GM12878 (cell line): ENCODE measurements at regions not wholly inside any gene's neighbourhood (a gene's known extent, or its start where the extent isn't known, plus 50 kb on each side); places are given as distances from the start of the nearest gene placed in this dataset.

Source experiments
- ATAC-seq: fragments of 200-7000 bp; cut with Tn5 transposase; 3 replicates; pipeline ENCODE4 v1.9.1; 2020; ENCODE audit warnings: mild to moderate bottlenecking, moderate library complexity
- BruUV-seq: library from RNA; stranded (reverse); fragments of 400-500 nt; replicated peaks from 2 replicates; lab custom pipeline; 2021; lab: Mats Ljungman, UMichigan
- CTCF ChIA-PET: fragments of 300-600 bp; sonication (Branson Sonifier 250); formaldehyde crosslinking; extraction: SDS; loops from one replicate; lab custom pipeline; 2021; ENCODE audit warnings: inconsistent platforms; lab: Yijun Ruan, JAX
- POLR2A ChIA-PET: fragments of 350-600 bp; formaldehyde crosslinking; extraction: SDS; loops from one replicate; lab custom pipeline; 2021; ENCODE audit warnings: inconsistent platforms; lab: Charles Lee
- RAD21 ChIA-PET: fragments of 300-600 bp; sonication (Branson Sonifier 250); formaldehyde crosslinking; loops from one replicate; lab custom pipeline; 2023; ENCODE audit warnings: antibody characterized with exemption; ENCODE audit not compliant: unreplicated experiment; lab: Charles Lee
- SMC1A ChIA-PET: fragments of 300-600 bp; sonication (Branson Sonifier 250); formaldehyde crosslinking; loops from one replicate; lab custom pipeline; 2023; ENCODE audit not compliant: unreplicated experiment, uncharacterized antibody; lab: Charles Lee
- DNase-seq: peaks from one replicate; pipeline ENCODE4 v3.0.0-alpha.2; 2011; ENCODE audit warnings: low read depth, low spot score
- FAIRE-seq: peaks from 3 replicates; lab custom pipeline; 2011; peaks lifted over from hg19 to GRCh38; lab: Jason Lieb, UNC
- H2AFZ ChIP-seq: 2 replicates; pipeline ENCODE4 v1.6.0; 2011; ENCODE audit warnings: low read depth, low read length, control low read depth; ENCODE audit not compliant: control insufficient read depth
- H3K27ac ChIP-seq: 2 replicates; pipeline ENCODE4 v1.5.1; 2011; ENCODE audit warnings: control low read depth; ENCODE audit not compliant: control insufficient read depth, insufficient read depth
- H3K27me3 ChIP-seq, 2 experiments: replicated peaks in 1 of 2; 2 replicates each; pipeline versions ENCODE4 v1.6.0 to v1.6.1; 2011; ENCODE audit warnings: low read length in 1 of 2; ENCODE audit not compliant: control insufficient read depth in 2 of 2, insufficient read depth in 2 of 2
- H3K36me3 ChIP-seq, 2 experiments: 2 replicates each; pipeline ENCODE4 v1.5.1; 2011; ENCODE audit warnings: low read length in 1 of 2; ENCODE audit not compliant: control insufficient read depth in 2 of 2, insufficient read depth in 2 of 2
- H3K4me1 ChIP-seq: 2 replicates; pipeline ENCODE4 v1.6.1; 2011; ENCODE audit warnings: mild to moderate bottlenecking, low read length, moderate library complexity, mixed read lengths; ENCODE audit not compliant: control insufficient read depth, insufficient read depth
- H3K4me2 ChIP-seq: 2 replicates; pipeline ENCODE4 v1.6.0; 2011; ENCODE audit warnings: control low read depth; ENCODE audit not compliant: control insufficient read depth, insufficient read depth
- H3K4me3 ChIP-seq: fragments of 200-600 bp; sonication (generic); 2 replicates; pipeline ENCODE4 v1.5.1; 2016
- H3K79me2 ChIP-seq: 2 replicates; pipeline ENCODE4 v1.6.0; 2011; ENCODE audit warnings: low read length; ENCODE audit not compliant: control insufficient read depth, insufficient read depth
- H3K9ac ChIP-seq: 2 replicates; pipeline ENCODE4 v1.8.0; 2011; ENCODE audit warnings: low read length, control low read depth, mixed read lengths; ENCODE audit not compliant: control insufficient read depth, insufficient read depth
- H3K9me3 ChIP-seq: replicated peaks from 3 replicates; pipeline ENCODE4 v1.5.1; 2011; ENCODE audit warnings: mild to moderate bottlenecking, low read length; ENCODE audit not compliant: control insufficient read depth, insufficient read depth
- H4K20me1 ChIP-seq: 2 replicates; pipeline ENCODE4 v1.6.0; 2011; ENCODE audit not compliant: control insufficient read depth, insufficient read depth
- BCL11A ChIP-seq: IDR thresholded peaks from 2 replicates; pipeline ENCODE4 v1.6.1; 2011; ENCODE audit warnings: low read depth, low read length
- CEBPB ChIP-seq, 2 experiments: fragments of 150-350 bp in 1 of 2; IDR thresholded peaks; 2 replicates each; pipeline ENCODE4 v1.6.1; 2012 to 2014; ENCODE audit warnings: low read depth in 2 of 2, low read length in 2 of 2, borderline replicate concordance in 1 of 2, inconsistent platforms in 1 of 2
- CREB1 ChIP-seq: IDR thresholded peaks from 2 replicates; pipeline ENCODE4 v1.6.1; 2012; ENCODE audit warnings: low read depth, mild to moderate bottlenecking, inconsistent platforms
- EGR1 ChIP-seq, 2 experiments: IDR thresholded peaks; 1 replicate in 1 of 2; 2 replicates in 1 of 2; pipeline ENCODE4 v1.6.1; 2011 to 2012; ENCODE audit warnings: low read depth in 2 of 2, low read length in 2 of 2, borderline replicate concordance in 1 of 2, mild to moderate bottlenecking in 1 of 2, moderate library complexity in 1 of 2
- HDGF ChIP-seq: fragments of 450-650 bp; IDR thresholded peaks from 2 replicates; pipeline ENCODE4 v1.6.1; 2016; ENCODE audit warnings: antibody characterized with exemption
- JUNB ChIP-seq: IDR thresholded peaks from 2 replicates; pipeline ENCODE4 v1.6.1; 2016; ENCODE audit warnings: antibody characterized with exemption, mild to moderate bottlenecking
- MYB ChIP-seq: fragments of 150-350 bp; IDR thresholded peaks from 2 replicates; pipeline ENCODE4 v1.6.1; 2014; ENCODE audit warnings: mild to moderate bottlenecking, low read depth, low read length, borderline replicate concordance
- POU2F2 ChIP-seq: IDR thresholded peaks from 3 replicates; pipeline ENCODE4 v1.6.1; 2011; ENCODE audit warnings: low read depth, mild to moderate bottlenecking, low read length, borderline replicate concordance
- SIN3A ChIP-seq: IDR thresholded peaks from 2 replicates; pipeline ENCODE4 v1.6.1; 2012; ENCODE audit warnings: low read depth, low read length, improper control_type of control experiment
- SMARCA5 ChIP-seq: fragments of 450-650 bp; IDR thresholded peaks from 2 replicates; pipeline ENCODE4 v1.6.1; 2017; ENCODE audit warnings: mild to moderate bottlenecking
- WRNIP1 ChIP-seq: IDR thresholded peaks from 2 replicates; pipeline ENCODE4 v1.6.1; 2011; ENCODE audit warnings: low read depth, low read length, improper control_type of control experiment, borderline replicate concordance
- WGBS: methylation state at CpG from one replicate; pipeline ENCODE4 v1.1.6; 2016; ENCODE audit warnings: low lambda C conversion rate; ENCODE audit not compliant: insufficient replicate concordance, insufficient coverage; ENCODE audit errors: missing lambda C conversion rate; 5-methylcytosine and 5-hydroxymethylcytosine counted together
- in situ Hi-C: fragments of 300-500 bp; cut with MboI; formaldehyde crosslinking; loops from 9 replicates; pipeline ENCODE4 v1.14.3; 2018; ENCODE audit warnings: mixed read lengths
- intact Hi-C: fragments of 100-400 bp; cut with micrococcal nuclease; formaldehyde crosslinking; loops from one replicate; pipeline ENCODE4 v1.14.2; 2022; ENCODE audit not compliant: unreplicated experiment
- TF ChIP-seq, protein P1 (sequence below): fragments of 450-650 bp; IDR thresholded peaks from 2 replicates; pipeline ENCODE4 v1.6.1; 2017; ENCODE audit warnings: borderline replicate concordance
- TF ChIP-seq, protein P2 (sequence below): fragments of 450-650 bp; formaldehyde crosslinking; IDR thresholded peaks from 2 replicates; pipeline ENCODE4 v1.4.0; 2020; ENCODE audit warnings: mild to moderate bottlenecking, moderate library complexity

DNA sequence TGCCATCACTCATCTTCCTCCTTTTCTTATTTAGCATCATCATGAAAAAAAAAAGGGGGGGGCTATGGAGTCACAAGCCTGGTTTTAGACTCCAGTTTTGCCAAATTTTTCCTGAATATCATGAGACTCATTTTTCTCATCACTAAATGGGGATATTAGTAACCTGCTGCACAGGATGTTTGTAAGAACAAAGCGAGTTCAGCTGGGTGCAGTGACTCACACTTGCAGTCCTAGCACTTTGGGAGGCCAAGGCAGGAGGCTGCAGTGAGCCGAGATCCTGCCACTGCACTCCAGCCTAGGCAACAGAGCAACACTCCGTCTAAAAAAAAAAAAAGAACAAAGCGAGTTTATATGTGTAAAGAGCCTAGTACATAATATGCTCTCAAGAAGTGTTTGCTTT lies 82.8 kb downstream of the TFAP2A start:
- ChIA-PET RAD21 (no interaction called here), SMC1A (no interaction called here), CTCF (no interaction called here), POLR2A (no interaction called here)
- no peak for FAIRE-seq
- intact Hi-C loops = no loop called here
- no TSS peak for BruUV-seq
- no peak overlapping the region for H3K4me3 ChIP-seq
- in situ Hi-C loops = no loop called here
- no peak overlapping the region for H3K4me2 ChIP-seq
- no peak overlapping the region for H3K9ac ChIP-seq
- H3K36me3 ChIP-seq = no peaks in the 10 kb centered on the region
- no peaks in the 10 kb centered on the region for H3K79me2 ChIP-seq
- H4K20me1 ChIP-seq = no peaks in the 10 kb centered on the region
- H3K4me1 ChIP-seq = no peaks in the 10 kb centered on the region
- H3K27ac ChIP-seq = no peak overlapping the region
- H2AFZ ChIP-seq = no peak overlapping the region
- peaks cover 0 to 3% of the 10 kb centered on the region in 2 experiments; a peak in 2 of 4 replicates for H3K27me3 ChIP-seq
- no peak for DNase-seq
- TF ChIP-seq HDGF (no peak), POU2F2 (no peak), SIN3A (no peak), EGR1 (IDR thresholded peaks at IDR 0.05; ENCODE audit: borderline replicate concordance in 1 of 2, low read depth in 2 of 2, low read length in 2 of 2) (no peak), CEBPB (IDR thresholded peaks at IDR 0.05; ENCODE audit: borderline replicate concordance in 1 of 2, low read depth in 2 of 2, low read length in 2 of 2) (no peak), SMARCA5 (no peak), MYB (no peak), WRNIP1 (no peak), BCL11A (no peak), CREB1 (no peak), JUNB (no peak)
- TF ChIP-seq, protein P1, sequence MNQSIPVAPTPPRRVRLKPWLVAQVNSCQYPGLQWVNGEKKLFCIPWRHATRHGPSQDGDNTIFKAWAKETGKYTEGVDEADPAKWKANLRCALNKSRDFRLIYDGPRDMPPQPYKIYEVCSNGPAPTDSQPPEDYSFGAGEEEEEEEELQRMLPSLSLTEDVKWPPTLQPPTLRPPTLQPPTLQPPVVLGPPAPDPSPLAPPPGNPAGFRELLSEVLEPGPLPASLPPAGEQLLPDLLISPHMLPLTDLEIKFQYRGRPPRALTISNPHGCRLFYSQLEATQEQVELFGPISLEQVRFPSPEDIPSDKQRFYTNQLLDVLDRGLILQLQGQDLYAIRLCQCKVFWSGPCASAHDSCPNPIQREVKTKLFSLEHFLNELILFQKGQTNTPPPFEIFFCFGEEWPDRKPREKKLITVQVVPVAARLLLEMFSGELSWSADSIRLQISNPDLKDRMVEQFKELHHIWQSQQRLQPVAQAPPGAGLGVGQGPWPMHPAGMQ = no peak
- TF ChIP-seq, protein P2, sequence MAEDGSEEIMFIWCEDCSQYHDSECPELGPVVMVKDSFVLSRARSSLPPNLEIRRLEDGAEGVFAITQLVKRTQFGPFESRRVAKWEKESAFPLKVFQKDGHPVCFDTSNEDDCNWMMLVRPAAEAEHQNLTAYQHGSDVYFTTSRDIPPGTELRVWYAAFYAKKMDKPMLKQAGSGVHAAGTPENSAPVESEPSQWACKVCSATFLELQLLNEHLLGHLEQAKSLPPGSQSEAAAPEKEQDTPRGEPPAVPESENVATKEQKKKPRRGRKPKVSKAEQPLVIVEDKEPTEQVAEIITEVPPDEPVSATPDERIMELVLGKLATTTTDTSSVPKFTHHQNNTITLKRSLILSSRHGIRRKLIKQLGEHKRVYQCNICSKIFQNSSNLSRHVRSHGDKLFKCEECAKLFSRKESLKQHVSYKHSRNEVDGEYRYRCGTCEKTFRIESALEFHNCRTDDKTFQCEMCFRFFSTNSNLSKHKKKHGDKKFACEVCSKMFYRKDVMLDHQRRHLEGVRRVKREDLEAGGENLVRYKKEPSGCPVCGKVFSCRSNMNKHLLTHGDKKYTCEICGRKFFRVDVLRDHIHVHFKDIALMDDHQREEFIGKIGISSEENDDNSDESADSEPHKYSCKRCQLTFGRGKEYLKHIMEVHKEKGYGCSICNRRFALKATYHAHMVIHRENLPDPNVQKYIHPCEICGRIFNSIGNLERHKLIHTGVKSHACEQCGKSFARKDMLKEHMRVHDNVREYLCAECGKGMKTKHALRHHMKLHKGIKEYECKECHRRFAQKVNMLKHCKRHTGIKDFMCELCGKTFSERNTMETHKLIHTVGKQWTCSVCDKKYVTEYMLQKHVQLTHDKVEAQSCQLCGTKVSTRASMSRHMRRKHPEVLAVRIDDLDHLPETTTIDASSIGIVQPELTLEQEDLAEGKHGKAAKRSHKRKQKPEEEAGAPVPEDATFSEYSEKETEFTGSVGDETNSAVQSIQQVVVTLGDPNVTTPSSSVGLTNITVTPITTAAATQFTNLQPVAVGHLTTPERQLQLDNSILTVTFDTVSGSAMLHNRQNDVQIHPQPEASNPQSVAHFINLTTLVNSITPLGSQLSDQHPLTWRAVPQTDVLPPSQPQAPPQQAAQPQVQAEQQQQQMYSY = no peak
- no peak for ATAC-seq
- H3K9me3 ChIP-seq = no peaks in the 10 kb centered on the region
- 31% methylated on average over 4 of the region's 4 CpGs for WGBS
